ENCODE measurements at regions not wholly inside any gene's neighbourhood (a gene's known extent, or its start where the extent isn't known, plus 50 kb on each side); places are given as distances from the start of the nearest gene placed in this dataset.

DNA sequence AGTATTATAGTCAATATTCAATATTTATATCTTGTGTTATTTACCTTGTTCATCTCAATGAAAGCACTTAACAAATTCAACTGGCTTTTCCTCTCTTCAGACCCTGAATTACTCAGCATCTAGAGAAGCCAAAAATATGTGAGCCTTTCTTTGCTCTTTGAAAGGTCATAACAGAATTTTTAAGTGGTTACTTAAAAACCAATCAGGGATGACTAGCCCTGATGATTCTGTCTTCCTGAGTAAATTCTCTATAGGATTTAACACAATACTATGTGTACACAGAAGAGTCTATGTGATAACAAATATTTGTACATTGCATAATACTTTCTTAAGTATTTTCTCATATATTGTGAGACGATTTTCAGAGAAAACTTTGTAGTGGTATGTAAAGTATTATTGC is 546.3 kb downstream of the MAT2B start:
- DNase-seq, result no peak

GRCh38 chr5:164052536-164053093 is 547.2 kb downstream of the MAT2B start:
- DNase-seq, result no peak

DNA sequence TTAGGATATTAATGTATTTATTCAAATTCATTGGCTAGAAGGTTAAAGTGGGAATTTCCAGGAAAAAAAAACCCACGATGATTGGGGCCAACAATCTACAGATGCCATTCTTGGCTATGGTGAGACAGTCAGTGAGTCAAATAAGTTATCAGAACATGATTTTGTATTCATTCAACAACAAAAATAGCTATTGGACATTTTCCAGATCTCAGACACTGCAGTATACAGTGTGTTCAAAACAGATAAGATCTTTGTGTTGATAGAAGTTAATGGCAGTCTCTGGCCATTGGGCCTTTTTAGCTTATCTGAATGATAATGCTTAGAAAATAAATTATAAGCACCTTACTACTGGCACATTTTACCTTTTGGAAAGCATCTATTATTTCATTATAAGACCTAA is 547.7 kb downstream of the MAT2B start:
- DNase-seq, result no peak

DNA sequence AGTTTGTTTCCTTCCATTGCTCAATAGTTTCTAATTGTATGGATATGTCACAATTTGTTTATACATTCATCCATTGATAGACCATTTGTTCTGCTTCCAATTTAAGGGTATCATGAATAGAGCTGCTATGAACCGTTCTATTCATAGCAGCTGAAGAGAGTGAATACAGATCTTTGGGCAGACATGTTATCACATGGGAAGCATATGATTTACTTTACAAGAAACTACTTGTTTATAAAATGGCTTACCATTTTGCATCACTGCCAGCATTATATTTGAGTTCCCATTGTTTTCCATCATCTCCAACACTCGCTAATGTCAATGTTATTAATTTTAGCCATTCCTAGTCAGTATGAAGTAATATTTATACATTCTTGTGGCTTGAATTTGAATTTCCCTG is 549.0 kb downstream of the MAT2B start:
- DNase-seq, result no peak

DNA sequence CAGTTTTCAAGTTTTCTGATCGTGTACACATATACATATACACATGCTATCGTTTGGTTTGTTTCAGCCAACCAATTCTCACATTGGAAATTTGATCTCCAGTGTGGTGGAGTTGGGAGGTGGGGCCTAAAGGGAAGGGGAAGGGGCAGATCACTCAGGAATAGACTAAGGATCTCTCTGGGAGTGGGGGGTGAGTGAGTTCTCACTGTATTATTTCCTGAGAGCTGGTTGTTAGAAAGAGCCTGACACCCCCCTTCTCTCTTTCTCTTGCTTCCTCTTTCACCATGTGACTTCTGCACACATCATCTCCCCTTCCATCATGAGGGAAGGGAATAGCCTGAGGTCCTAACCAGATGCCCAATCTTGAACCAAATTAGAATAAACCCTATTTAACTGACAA is 551.7 kb downstream of the MAT2B start:
- DNase-seq, result no peak

DNA sequence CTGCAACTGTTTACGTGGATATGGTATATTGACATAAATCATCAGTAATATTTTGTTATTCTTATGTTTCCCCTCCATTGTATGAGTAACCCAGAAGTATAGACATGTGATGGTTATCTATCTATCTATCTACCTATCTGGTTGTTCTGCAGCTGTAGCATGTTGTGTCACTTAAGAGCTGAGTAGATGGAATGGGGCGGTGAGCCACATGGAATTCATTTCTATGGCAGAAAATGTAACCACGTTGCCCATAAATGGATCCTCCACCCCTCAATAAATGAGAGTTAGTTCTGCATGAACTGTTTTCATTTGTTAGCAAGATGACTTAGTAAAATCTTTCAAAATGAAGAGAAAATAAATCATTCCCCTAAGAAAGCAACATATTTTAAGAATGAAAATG is 553.2 kb downstream of the MAT2B start:
- no peak for DNase-seq

DNA sequence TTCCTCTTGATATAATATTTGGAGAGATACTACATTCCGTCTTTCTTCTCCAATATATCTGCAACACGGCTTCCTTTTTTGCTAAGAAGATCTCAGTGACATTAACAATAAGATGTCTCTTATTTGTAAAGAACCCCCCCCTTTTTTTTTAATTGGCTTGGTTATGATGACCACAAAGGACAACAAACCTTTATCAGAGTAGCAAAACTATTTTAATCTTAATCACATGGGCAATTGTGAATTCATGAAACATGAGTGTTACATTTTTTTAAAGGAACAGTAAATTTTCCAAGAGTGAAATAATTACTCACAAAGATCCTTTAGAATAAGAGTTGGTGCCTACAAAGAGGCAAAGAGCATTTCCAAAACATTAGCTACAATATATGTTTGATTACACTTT is 554.1 kb downstream of the MAT2B start:
- DNase-seq, result no peak

DNA sequence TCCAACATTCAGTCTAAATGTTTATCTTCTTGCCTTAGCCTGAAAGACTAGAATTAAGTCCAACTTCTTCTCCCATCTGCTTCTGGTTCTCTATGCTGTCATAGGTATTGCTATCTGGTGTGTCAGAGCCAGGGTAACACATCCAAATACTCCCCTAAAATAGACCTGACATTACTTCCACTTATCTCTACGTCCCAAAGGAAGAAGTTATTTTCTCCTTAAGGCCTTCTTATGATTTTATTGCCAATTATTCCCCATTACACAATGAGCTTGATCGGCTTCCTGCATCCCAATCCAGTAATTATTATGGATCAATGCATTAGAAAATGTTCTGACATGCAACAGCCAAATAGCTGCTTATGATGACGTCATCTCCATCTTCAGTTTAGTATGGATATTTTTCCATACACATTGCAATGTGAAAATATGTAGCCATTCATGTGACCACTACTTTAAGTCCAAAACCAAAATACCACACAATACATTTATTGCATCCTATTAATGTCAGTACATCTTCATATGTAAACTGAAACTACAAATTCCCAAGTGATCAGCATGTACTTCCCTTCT is 555.5 kb downstream of the MAT2B start:
- no peak for DNase-seq

- DNase-seq, result no peak
Observed at GRCh38 chr5:164062304-164062703, 556.9 kb downstream of the MAT2B start.

DNA sequence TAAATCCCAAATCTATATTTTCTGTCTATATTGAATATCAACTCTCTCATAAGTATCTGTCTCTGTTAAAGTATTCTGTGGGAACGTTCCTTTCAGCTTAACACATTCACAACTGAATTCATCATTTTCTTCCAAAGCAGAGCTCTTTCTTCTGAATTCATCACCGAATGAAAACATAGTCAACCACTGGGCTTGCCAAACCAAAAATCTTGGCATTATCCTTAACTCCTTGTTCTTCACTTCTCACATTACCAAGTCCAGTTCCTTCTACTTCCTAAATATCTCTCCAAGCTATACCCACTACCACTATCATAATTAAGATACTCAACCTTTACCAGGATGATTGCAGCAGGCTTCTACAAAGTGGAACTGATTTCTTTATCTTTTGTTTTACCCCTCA is 559.8 kb downstream of the MAT2B start:
- DNase-seq, result no peak

DNA sequence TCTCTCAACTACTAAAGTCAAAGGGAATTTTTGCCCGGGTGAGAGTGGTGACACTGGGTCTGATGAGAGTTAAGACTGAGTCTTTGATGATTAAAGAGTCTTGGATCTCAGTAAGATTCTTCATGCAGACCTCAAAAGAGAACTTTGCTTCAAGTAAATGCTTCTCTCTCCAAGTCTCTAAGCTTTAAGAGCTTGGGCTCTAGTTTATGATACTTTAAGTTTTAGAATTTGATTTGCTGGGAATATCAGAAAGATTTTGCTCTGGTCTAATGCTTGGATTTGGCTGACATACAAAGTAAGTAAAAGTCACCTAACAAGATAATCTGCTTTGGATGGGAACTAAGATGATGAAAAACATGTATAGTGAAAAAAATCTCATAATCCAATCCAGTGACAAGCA is 566.3 kb downstream of the MAT2B start:
- no peak for DNase-seq

- DNase-seq, result no peak
Observed at GRCh38 chr5:164073081-164073480, 567.7 kb downstream of the MAT2B start.

DNA sequence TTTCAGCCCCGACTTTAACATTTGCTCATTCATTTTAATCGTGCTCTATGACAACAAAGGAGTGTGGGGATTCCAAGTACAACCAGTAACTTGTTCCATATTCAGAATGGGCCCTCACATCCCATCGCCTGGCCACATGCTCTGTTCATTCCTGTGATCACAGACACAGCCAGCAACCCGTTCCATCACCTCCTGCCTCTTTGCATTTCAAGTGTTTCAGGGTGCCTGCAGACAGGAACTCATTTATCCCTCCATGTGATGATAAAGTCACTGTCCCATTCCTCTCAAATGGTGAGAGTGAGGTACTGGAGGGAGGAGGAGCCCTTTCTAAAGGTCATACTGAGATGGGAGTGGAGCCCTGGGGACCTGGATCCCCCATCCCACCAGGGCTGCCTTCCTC is 571.1 kb downstream of the MAT2B start:
- DNase-seq, result no peak

DNA sequence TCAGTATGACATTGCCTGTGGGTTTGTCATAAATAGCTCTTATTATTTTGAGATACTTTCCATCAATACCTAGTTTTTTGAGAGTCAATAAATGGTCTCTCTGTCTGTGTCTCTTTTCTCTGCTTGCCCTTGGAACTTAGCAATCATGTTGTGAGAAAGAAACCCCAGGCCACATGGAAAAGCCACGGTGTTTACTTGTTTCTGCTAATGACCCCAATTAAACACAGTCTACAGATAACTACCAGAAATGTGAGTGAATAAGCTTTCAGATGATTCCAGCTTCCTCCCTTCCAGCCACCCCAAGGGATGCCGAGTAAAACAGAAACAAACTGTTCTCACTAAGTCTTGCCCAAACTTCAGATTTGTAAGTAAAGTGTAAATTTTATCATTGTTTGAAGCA is 584.9 kb downstream of the MAT2B start:
- no peak for DNase-seq

DNA sequence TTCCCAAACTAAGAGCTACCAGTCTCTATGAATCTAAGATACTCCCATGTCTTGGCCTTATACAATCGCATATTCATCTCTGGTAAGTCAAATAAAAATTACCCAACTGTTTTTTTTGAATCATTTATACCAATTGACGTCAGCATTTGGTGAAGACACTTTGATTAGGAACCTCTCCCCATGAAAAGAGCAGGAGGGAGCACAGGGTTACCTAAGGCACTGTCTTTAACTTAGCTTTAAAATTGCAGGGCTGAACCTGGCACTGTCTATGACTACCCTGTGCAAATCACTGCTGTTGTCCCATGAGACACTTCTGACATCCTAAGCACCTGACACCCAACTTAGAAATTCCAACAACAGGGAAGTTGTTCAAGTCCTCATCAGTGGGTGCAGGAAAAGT is 586.4 kb downstream of the MAT2B start:
- no peak for DNase-seq

- no peak for DNase-seq
Observed at GRCh38 chr5:164094291-164094690, 588.9 kb downstream of the MAT2B start.

- DNase-seq, result no peak
Observed at GRCh38 chr5:164097749-164098148, 592.3 kb downstream of the MAT2B start.

GRCh38 chr5:164098531-164098930 is 593.1 kb downstream of the MAT2B start:
- no peak for DNase-seq

GRCh38 chr5:164098979-164099378 is 593.6 kb downstream of the MAT2B start:
- no peak for DNase-seq

DNA sequence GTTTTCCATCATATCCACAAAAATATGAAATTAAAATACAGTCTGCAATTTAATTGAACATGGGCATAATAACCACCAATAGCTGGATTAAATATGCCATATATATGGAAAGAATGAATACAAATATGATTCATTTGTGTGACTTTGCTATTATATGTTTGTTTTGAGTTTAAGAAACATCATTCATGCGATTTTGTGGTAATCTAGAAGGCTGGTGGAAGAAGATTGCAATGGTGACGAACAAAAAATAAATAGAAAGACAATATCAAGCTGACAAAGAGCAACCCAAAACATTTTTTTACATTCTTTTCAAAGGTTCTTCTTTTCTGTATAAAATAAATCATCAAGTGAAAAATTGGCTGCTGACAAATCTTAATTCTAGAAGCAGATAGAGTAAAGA is 610.0 kb downstream of the MAT2B start:
- DNase-seq, result no peak

DNA sequence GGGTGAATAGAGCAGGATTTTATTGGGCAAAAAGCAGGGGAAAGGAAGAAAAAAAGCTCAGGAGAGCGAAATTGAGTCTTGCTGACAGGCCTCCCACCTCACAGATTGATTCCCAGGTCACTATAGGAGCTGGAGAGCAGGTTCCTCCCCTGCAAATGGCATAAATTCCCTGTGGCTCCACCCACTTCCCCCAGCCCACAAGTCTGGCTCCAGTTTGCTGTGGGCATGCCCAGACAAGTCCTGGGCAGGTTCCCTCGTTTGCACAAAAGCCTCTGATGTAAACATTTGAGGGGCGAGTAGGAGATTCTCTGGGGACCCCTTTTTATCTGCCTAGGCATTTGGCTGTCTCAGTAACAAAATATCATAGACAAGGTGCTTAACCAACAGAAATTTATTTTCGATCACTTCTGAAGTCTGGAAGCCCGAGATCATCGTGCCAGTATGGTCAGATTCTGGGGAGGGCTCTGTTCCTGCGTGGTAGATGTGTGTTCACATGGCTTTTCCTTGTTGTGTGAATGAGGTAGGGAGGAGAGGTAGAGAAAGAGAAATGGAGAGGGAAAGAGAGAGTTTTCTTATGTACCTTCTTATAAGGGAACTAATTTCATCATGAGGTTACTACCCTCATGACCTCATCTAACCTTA is 614.5 kb downstream of the MAT2B start:
- DNase-seq, result no peak

DNA sequence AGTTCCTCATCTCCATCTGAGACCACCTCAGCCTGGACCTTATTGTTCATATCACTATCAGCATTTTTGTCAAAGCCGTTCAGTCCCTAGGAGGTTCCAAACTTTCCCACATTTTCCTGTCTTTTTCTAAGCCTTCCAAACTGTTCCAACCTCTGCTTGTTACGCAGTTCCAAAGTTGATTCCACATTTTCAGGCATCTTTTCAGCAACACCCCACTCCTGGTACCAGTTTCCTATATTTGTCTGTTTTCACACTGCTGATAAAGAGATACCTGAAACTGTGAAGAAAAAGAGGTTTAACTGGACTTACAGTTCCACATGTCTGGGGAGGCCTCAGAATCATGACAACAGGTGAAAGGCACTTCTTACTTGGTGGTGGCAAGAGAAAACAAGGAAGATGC is 622.1 kb downstream of the MAT2B start:
- no peak for DNase-seq

DNA sequence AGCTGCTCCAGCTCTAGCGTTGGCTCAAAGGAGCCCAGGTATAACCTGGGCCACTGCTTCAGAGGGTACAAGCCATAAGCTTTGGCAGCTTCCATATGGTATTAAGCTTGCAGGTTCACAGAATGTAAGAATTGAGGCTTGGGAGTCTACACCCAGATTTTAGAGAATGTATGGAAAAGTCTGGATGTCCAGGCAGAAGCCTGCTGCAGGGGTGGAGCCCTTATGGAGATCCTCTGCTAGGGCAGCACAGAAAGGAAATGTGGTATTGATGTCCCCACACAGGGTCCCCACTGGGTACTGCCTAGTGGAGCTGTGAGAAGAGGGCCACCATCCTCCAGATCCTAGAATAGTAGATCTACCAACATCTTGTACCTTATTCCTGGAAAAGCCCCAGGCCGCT is 626.9 kb downstream of the MAT2B start:
- no peak for DNase-seq

DNA sequence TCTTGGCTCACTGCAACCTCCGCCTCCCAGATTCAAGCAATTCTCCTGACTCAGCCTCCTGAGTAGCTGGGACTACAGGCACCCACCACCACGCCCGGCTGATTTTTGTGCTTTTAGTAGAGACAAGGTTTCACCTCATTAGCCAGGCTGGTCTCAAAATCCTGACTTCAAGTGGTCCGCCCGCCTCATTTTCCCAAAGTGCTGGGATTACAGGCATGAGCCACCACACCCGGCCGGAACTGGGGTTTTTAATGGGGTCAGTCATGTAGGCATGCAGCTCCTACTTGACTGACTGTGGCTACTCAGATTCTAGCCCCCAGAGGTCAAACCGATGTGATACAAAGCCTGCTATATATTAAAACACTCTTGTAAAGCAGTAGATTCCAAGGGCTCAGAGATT is 631.7 kb downstream of the MAT2B start:
- no peak for DNase-seq

GRCh38 chr5:164139423-164139822 is 634.0 kb downstream of the MAT2B start:
- DNase-seq, result no peak
